Psoas muscle (tissue), 7 donors: ENCODE measurements at regions not wholly inside any gene's neighbourhood (a gene's known extent, or its start where the extent isn't known, plus 50 kb on each side); places are given as distances from the start of the nearest gene placed in this dataset.

Experiments used
- ATAC-seq, 4 donors: fragments of 200-7000 bp; cut with Tn5 transposase; one replicate each; pipeline ENCODE4 v1.9.1; 2020; ENCODE audit warnings: moderate library complexity in 3 of 4, mild to moderate bottlenecking in 2 of 4
- DNase-seq, 2 donors: peaks; one replicate each; pipeline ENCODE4 v3.0.0-alpha.2; 2020
- H3K27ac ChIP-seq: fragments of 200-600 bp; one replicate; pipeline ENCODE4 v1.8.0; 2022
- H3K27me3 ChIP-seq, 3 donors: fragments of 200-600 bp in 1 of 3; one replicate each; pipeline versions ENCODE4 v1.6.1 to v1.8.0; 2013 to 2022; ENCODE audit warnings: low read length in 2 of 3, mild to moderate bottlenecking in 2 of 3, moderate library complexity in 1 of 3; ENCODE audit not compliant: insufficient read depth in 3 of 3
- H3K36me3 ChIP-seq, 2 donors: fragments of 200-600 bp in 1 of 2; one replicate each; pipeline versions ENCODE4 v1.6.1 to v1.8.0; 2013 to 2022; ENCODE audit warnings: low read depth in 1 of 2, mild to moderate bottlenecking in 1 of 2, moderate library complexity in 1 of 2; ENCODE audit not compliant: insufficient read depth in 1 of 2
- H3K4me1 ChIP-seq: fragments of 200-600 bp; one replicate; pipeline ENCODE4 v1.8.0; 2022
- H3K4me3 ChIP-seq: fragments of 200-600 bp; one replicate; pipeline ENCODE4 v1.8.0; 2022; ENCODE audit warnings: mild to moderate bottlenecking
- H3K9me3 ChIP-seq: fragments of 200-600 bp; one replicate; pipeline ENCODE4 v1.8.0; 2022
- CTCF ChIP-seq: fragments of 200-600 bp; IDR thresholded peaks from one replicate; pipeline ENCODE4 v1.8.0; 2022; ENCODE audit warnings: antibody characterized with exemption
- WGBS, 3 donors: extraction: QIAGEN DNeasy Blood & Tissue Kit; methylation state at CpG; one replicate each; pipeline versions ENCODE4 v1.1.6 to v1.1.7; 2013; 5-methylcytosine and 5-hydroxymethylcytosine counted together
- intact Hi-C, 2 donors: fragments of 100-400 bp; cut with DNase I; formaldehyde crosslinking; loops; one replicate each; pipeline versions ENCODE4 v1.11.0 to v1.14.2; 2022
- donor health status: healthy with polysubstance abuse.
- donor health status: DM: no; HTN: no; CAD: no; lungs with moderate emphysema.
- donor health status: Bipolar disorder and iron deficiency.
- donor health status: healthy.
- donor health status: DM: yes; HTN: yes; CAD: no.
- donor health status: DM: no; HTN: no; CAD: no.
- donor health status: DM: yes; HTN: yes; CAD: no.

GRCh38 chr2:49278561-49278960 lies 124.2 kb upstream of the FSHR start:
- Histone ChIP-seq H3K36me3 (no peaks in the 10 kb centered on the region), H3K27ac (no peak overlapping the region), H3K4me3 (no peak overlapping the region), H3K27me3 (no peaks in the 10 kb centered on the region), H3K4me1 (no peaks in the 10 kb centered on the region), H3K9me3 (no peaks in the 10 kb centered on the region)
- no peak for ATAC-seq
- TF ChIP-seq CTCF = no peak
- no peak for DNase-seq
- intact Hi-C loops = no loop called here
- WGBS, 3 donors = 54 to 59% (median 58%) methylated on average over 1 of the region's 1 CpG

GRCh38 chr2:49278141-49278540 lies 123.8 kb upstream of the FSHR start:
- H3K27ac ChIP-seq = no peak overlapping the region
- no peaks in the 10 kb centered on the region for H3K9me3 ChIP-seq
- no peaks in the 10 kb centered on the region for H3K36me3 ChIP-seq
- intact Hi-C loops = no loop called here
- DNase-seq (no peak), ATAC-seq (no peak)
- H3K27me3 ChIP-seq = no peaks in the 10 kb centered on the region
- H3K4me3 ChIP-seq = no peak overlapping the region
- H3K4me1 ChIP-seq = no peaks in the 10 kb centered on the region
- no peak for TF ChIP-seq CTCF

DNA sequence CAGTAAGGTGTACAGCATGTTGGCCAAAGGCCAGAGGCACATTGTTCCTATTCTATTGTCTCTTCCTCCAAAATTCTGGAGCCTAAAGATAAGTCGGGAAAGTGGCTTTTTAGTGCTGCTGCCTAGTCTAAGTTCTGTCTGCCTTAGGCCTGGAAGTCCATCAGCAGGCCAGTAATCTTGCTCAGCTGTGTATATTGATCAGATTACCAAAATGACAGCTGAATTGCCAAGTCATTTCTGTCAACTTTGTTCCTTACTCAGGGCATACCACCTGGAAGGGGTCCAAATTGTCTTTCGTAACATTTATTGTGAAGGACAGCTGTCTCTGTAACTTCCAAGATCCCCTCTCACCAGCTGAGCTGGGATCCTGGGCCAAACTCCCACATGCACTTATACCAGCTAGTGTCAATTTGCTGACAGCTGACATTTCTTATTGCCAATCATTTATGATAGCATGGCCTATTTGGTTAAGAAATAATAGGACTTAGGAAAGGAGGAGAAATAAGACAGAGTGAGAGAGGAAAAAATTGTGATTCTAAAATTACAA lies 116.8 kb upstream of the FSHR start:
- DNase-seq (no peak), ATAC-seq (peak in 1 of 4 donors; percentile 19)
- intact Hi-C loops = no loop called here
- TF ChIP-seq CTCF = no peak
- WGBS, 3 donors = 10 to 19% (median 19%) methylated on average over 2 of the region's 2 CpGs
- Histone ChIP-seq H3K27ac (no peak overlapping the region), H3K4me1 (no peaks in the 10 kb centered on the region), H3K9me3 (no peaks in the 10 kb centered on the region), H3K36me3 (no peaks in the 10 kb centered on the region), H3K27me3 (no peaks in the 10 kb centered on the region), H3K4me3 (no peak overlapping the region)

DNA sequence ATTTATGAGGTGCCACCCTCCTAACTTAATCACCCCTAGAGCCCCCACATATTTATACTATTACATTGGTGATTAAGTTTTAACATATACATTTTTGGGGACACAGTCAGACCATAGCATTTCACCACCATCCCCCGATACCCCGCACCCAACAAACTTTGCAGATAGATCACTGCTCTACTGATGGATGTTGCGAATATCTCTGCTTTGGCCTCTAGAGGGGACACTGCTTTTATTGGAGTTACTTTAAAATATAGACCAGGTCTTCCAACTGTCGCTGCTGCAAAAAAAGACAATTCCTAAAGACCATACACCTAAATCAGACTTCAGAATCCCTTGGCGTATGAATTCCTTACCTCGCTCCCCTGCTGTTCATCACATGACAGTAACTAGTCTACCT lies 115.8 kb upstream of the FSHR start:
- intact Hi-C loops = no loop called here
- no peaks in the 10 kb centered on the region for H3K36me3 ChIP-seq
- no peak overlapping the region for H3K4me3 ChIP-seq
- no peak for DNase-seq
- no peak for TF ChIP-seq CTCF
- no peaks in the 10 kb centered on the region for H3K9me3 ChIP-seq
- no peak for ATAC-seq
- 95 to 98% (median 95%) methylated on average over 6 of the region's 6 CpGs for WGBS, 3 donors
- H3K27me3 ChIP-seq = no peaks in the 10 kb centered on the region
- H3K27ac ChIP-seq = no peak overlapping the region
- H3K4me1 ChIP-seq = no peaks in the 10 kb centered on the region

GRCh38 chr2:49265471-49265870 lies 111.2 kb upstream of the FSHR start:
- no peaks in the 10 kb centered on the region for H3K9me3 ChIP-seq
- no peak overlapping the region for H3K27ac ChIP-seq
- no peaks in the 10 kb centered on the region for H3K36me3 ChIP-seq
- peaks cover 0 to 2% (median 0%) of the 10 kb centered on the region in 3 donors for H3K27me3 ChIP-seq
- no peak for TF ChIP-seq CTCF
- H3K4me3 ChIP-seq = no peak overlapping the region
- no peaks in the 10 kb centered on the region for H3K4me1 ChIP-seq
- intact Hi-C loops = no loop called here
- WGBS, 3 donors = 54 to 72% (median 67%) methylated on average over 2 of the region's 2 CpGs
- ATAC-seq (no peak), DNase-seq (no peak)
